ENCODE measurements at regions not wholly inside any gene's neighbourhood (a gene's known extent, or its start where the extent isn't known, plus 50 kb on each side); places are given as distances from the start of the nearest gene placed in this dataset.

- DNase-seq (peak in 2 of 3 donors; percentile 39 to 40), ATAC-seq (ENCODE audit: insufficient read depth, low FRiP score) (no peak)
- no peak for TF ChIP-seq CTCF (IDR thresholded peaks at IDR 0.05; ENCODE audit: control extremely low read depth, extremely low read depth)
- Histone ChIP-seq H3K4me3 (no peak overlapping the region), H3K9me3 (ENCODE audit: control insufficient read depth in 4 of 4, insufficient read depth in 3 of 4, low read length in 3 of 4) (no peaks in the 10 kb centered on the region), H3K9ac (ENCODE audit: insufficient read depth in 1 of 2, low read length in 2 of 2) (no peak overlapping the region), H3K4me1 (ENCODE audit: control insufficient read depth in 5 of 5, insufficient read depth in 5 of 5, low read length in 5 of 5) (peaks cover 12 to 39% (median 22%) of the 10 kb centered on the region in 5 donors), H3K27ac (ENCODE audit: low read depth in 1 of 2, low read length in 1 of 2) (peak overlapping the region; percentile 38 to 83), H3K36me3 (ENCODE audit: control insufficient read depth in 4 of 4, insufficient read depth in 4 of 4, low read length in 4 of 4) (no peaks in the 10 kb centered on the region), H3K27me3 (ENCODE audit: control insufficient read depth in 3 of 3, insufficient read depth in 3 of 3, low read length in 2 of 3) (no peaks in the 10 kb centered on the region)
- WGBS, 2 donors, result 58 to 81% methylated on average over 4 of the region's 4 CpGs
Measured at GRCh38 chr13:44305917-44306370, 67.7 kb upstream of the SERP2 start.

- DNase-seq (peak; percentile 83 to 94 (median 90)), ATAC-seq (ENCODE audit: insufficient read depth, low FRiP score) (peak; percentile 46)
- Histone ChIP-seq H3K27ac (ENCODE audit: low read depth in 1 of 2, low read length in 1 of 2) (peak overlapping the region; percentile 38 to 83), H3K36me3 (ENCODE audit: control insufficient read depth in 4 of 4, insufficient read depth in 4 of 4, low read length in 4 of 4) (no peaks in the 10 kb centered on the region), H3K27me3 (ENCODE audit: control insufficient read depth in 3 of 3, insufficient read depth in 3 of 3, low read length in 2 of 3) (no peaks in the 10 kb centered on the region), H3K4me3 (no peak overlapping the region), H3K4me1 (ENCODE audit: control insufficient read depth in 5 of 5, insufficient read depth in 5 of 5, low read length in 5 of 5) (peaks cover 12 to 36% (median 19%) of the 10 kb centered on the region in 5 donors), H3K9ac (ENCODE audit: insufficient read depth in 1 of 2, low read length in 2 of 2) (peak overlapping the region in 1 of 2 donors; percentile 60), H3K9me3 (ENCODE audit: control insufficient read depth in 4 of 4, insufficient read depth in 3 of 4, low read length in 3 of 4) (no peaks in the 10 kb centered on the region)
- 26 to 37% methylated on average over 14 of the region's 14 CpGs for WGBS, 2 donors
- no peak for TF ChIP-seq CTCF (IDR thresholded peaks at IDR 0.05; ENCODE audit: control extremely low read depth, extremely low read depth)
Measured at GRCh38 chr13:44306371-44307192, 67.0 kb upstream of the SERP2 start.

- no peaks in the 10 kb centered on the region for H3K9me3 ChIP-seq (ENCODE audit: control insufficient read depth in 4 of 4, insufficient read depth in 3 of 4, low read length in 3 of 4)
- peak in 1 of 3 donors; percentile 38 for DNase-seq
- H3K4me1 ChIP-seq (ENCODE audit: control insufficient read depth in 5 of 5, insufficient read depth in 5 of 5, low read length in 5 of 5), result peaks cover 12 to 36% (median 15%) of the 10 kb centered on the region in 5 donors
- ATAC-seq (ENCODE audit: insufficient read depth, low FRiP score), result no peak
- H3K27ac ChIP-seq (ENCODE audit: low read depth in 1 of 2, low read length in 1 of 2), result peak overlapping the region in 1 of 2 donors; percentile 47
- H3K9ac ChIP-seq (ENCODE audit: insufficient read depth in 1 of 2, low read length in 2 of 2), result no peak overlapping the region
- H3K27me3 ChIP-seq (ENCODE audit: control insufficient read depth in 3 of 3, insufficient read depth in 3 of 3, low read length in 2 of 3), result no peaks in the 10 kb centered on the region
- H3K36me3 ChIP-seq (ENCODE audit: control insufficient read depth in 4 of 4, insufficient read depth in 4 of 4, low read length in 4 of 4), result no peaks in the 10 kb centered on the region
- TF ChIP-seq CTCF (IDR thresholded peaks at IDR 0.05; ENCODE audit: control extremely low read depth, extremely low read depth), result no peak
- no peak overlapping the region for H3K4me3 ChIP-seq
- WGBS, 2 donors, result 73 to 78% methylated on average over 4 of the region's 4 CpGs
Measured at GRCh38 chr13:44307255-44307654, 66.4 kb upstream of the SERP2 start.
